ENCODE measurements at regions not wholly inside any gene's neighbourhood (a gene's known extent, or its start where the extent isn't known, plus 50 kb on each side); places are given as distances from the start of the nearest gene placed in this dataset.

- FAIRE-seq, result no peak
- WGBS, 2 experiments (ENCODE audit: extremely low coverage in 1 of 2, insufficient coverage in 1 of 2, insufficient read length in 1 of 2, insufficient replicate concordance in 2 of 2, low coverage in 1 of 2, low lambda C conversion rate in 2 of 2, missing lambda C conversion rate in 1 of 2), result 88% methylated on average over 3 of the region's 3 CpGs; no CpG with 5 or more reads in 1 of the 2 experiments
- POLR2A ChIA-PET (ENCODE audit: partially characterized antibody), result no interaction called here
- TF ChIP-seq KDM1A (IDR thresholded peaks at IDR 0.05; ENCODE audit: borderline replicate concordance, low read length) (no peak), YY1 (IDR thresholded peaks at IDR 0.05; ENCODE audit: low read depth, low read length) (no peak), HDAC2 (IDR thresholded peaks at IDR 0.05; ENCODE audit: borderline replicate concordance in 1 of 2, low read depth in 2 of 2, low read length in 2 of 2) (no peak), MAFK (IDR thresholded peaks at IDR 0.05; ENCODE audit: low read depth, low read length) (no peak), CREB1 (IDR thresholded peaks at IDR 0.05) (no peak), BACH1 (IDR thresholded peaks at IDR 0.05; ENCODE audit: low read length) (no peak), MAX (IDR thresholded peaks at IDR 0.05) (no peak), SUZ12 (IDR thresholded peaks at IDR 0.05; ENCODE audit: low read length) (no peak), EGR1 (IDR thresholded peaks at IDR 0.05; ENCODE audit: borderline replicate concordance, low read depth, low read length) (no peak), CHD1 (IDR thresholded peaks at IDR 0.05; ENCODE audit: low read depth, low read length) (no peak), ATF3 (IDR thresholded peaks at IDR 0.05; ENCODE audit: insufficient read depth, low read depth, low read length) (no peak), USF2 (IDR thresholded peaks at IDR 0.05; ENCODE audit: low read length) (no peak), RBBP5 (IDR thresholded peaks at IDR 0.05; ENCODE audit: borderline replicate concordance, low read depth, low read length) (no peak), CBX5 (IDR thresholded peaks at IDR 0.05; ENCODE audit: low read depth, low read length) (no peak)
Observed at GRCh38 chrX:113699939-113700338, 859.3 kb upstream of the AMOT start.

More at GRCh38 chrX:113699939-113700338, 859.3 kb upstream of the AMOT start:
- H3K4me1 ChIP-seq (replicated peaks in 1 of 4; ENCODE audit: control insufficient read depth in 3 of 4, insufficient read depth in 4 of 4, low read length in 3 of 4), result no peaks in the 10 kb centered on the region
- DNase-seq (ENCODE audit: low read depth in 1 of 2, low spot score in 2 of 2), result no peak
- no peak overlapping the region for H3K27ac ChIP-seq (ENCODE audit: low read depth, low read length)
- no peak overlapping the region for H2BK20ac ChIP-seq (ENCODE audit: low read length)
- H3K23ac ChIP-seq (ENCODE audit: insufficient read length), result no peak overlapping the region
- no peaks in the 10 kb centered on the region for H3K79me1 ChIP-seq (ENCODE audit: low read depth, low read length)
- no peak overlapping the region for H3K4ac ChIP-seq (replicated peaks; ENCODE audit: insufficient read length, low read depth, low read length)
- no peak overlapping the region for H4K91ac ChIP-seq (replicated peaks; ENCODE audit: insufficient read length, low read length)
- no peaks in the 10 kb centered on the region for H3K36me3 ChIP-seq (ENCODE audit: control insufficient read depth in 2 of 4, insufficient read depth in 4 of 4, low read length in 3 of 4)
- H3K79me2 ChIP-seq (ENCODE audit: control insufficient read depth in 1 of 2, insufficient read depth in 2 of 2, low read length in 2 of 2), result no peaks in the 10 kb centered on the region
- no peak overlapping the region for H2BK12ac ChIP-seq (ENCODE audit: low read depth, low read length)
- no peaks in the 10 kb centered on the region for H3K27me3 ChIP-seq (replicated peaks in 1 of 4; ENCODE audit: control insufficient read depth in 3 of 4, extremely low read depth in 1 of 4, insufficient read depth in 3 of 4, low read length in 3 of 4)
- H4K5ac ChIP-seq (ENCODE audit: insufficient read length, low read depth, low read length), result no peak overlapping the region
- H4K8ac ChIP-seq (ENCODE audit: extremely low read depth, insufficient read depth, low read length), result no peak overlapping the region
- no peaks in the 10 kb centered on the region for H4K20me1 ChIP-seq (replicated peaks in 1 of 2; ENCODE audit: control insufficient read depth in 1 of 2, insufficient read depth in 2 of 2, low read length in 2 of 2)
- H2AK5ac ChIP-seq (ENCODE audit: low read depth, low read length), result no peak overlapping the region
- H3K4me3 ChIP-seq (ENCODE audit: extremely low read depth in 1 of 4, insufficient read depth in 2 of 4, low read depth in 3 of 4, low read length in 4 of 4), result no peak overlapping the region
- H3K9me3 ChIP-seq (ENCODE audit: insufficient read depth in 2 of 2, low read depth in 1 of 2, low read length in 1 of 2), result no peaks in the 10 kb centered on the region; a peak in 1 of 4 replicates
- CTCF ChIA-PET (ENCODE audit: partially characterized antibody), result no interaction called here
- H3K4me2 ChIP-seq (ENCODE audit: insufficient read depth in 1 of 2, low read depth in 2 of 2, low read length in 2 of 2), result no peak overlapping the region
- H2BK5ac ChIP-seq (ENCODE audit: low read depth, low read length), result no peak overlapping the region
- H3K23me2 ChIP-seq (ENCODE audit: low read depth, low read length), result no peaks in the 10 kb centered on the region
- H3K14ac ChIP-seq (ENCODE audit: insufficient read length), result no peak overlapping the region
- no peak overlapping the region for H2AFZ ChIP-seq (ENCODE audit: low read length)
- H3K56ac ChIP-seq (replicated peaks; ENCODE audit: insufficient read length, low read depth, low read length), result no peak overlapping the region
- no peak overlapping the region for H2BK120ac ChIP-seq (replicated peaks; ENCODE audit: low read depth, low read length)
- no peak overlapping the region for H3K18ac ChIP-seq (ENCODE audit: extremely low read depth, low read length)
- H3K9ac ChIP-seq (replicated peaks in 1 of 4; ENCODE audit: extremely low read depth in 1 of 4, low read depth in 3 of 4, low read length in 3 of 4), result no peak overlapping the region
- no peak overlapping the region for H2BK15ac ChIP-seq (ENCODE audit: low read length)
